ENCODE measurements at regions not wholly inside any gene's neighbourhood (a gene's known extent, or its start where the extent isn't known, plus 50 kb on each side); places are given as distances from the start of the nearest gene placed in this dataset.

DNA sequence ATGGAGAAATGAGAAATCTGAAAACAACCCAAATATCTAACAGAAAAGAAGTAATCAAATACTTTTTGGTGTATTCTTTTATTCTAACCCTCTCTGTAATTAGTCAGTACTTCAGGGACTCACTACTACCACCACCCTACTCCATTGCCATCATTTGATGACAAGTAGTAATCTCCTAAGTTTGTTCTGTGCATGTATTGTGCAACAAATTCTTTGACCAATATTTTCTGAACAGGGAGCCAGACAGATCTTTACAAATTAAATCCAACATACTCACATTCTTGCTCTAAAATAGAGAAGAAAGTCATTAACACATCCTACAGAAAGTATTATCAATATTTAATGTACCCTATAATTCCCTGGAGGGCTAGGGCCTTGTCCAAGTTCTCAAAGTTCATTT is 1416.4 kb downstream of the DSC3 start (continued):
- TF ChIP-seq HDAC2 (IDR thresholded peaks at IDR 0.05) = no peak
- TF ChIP-seq, protein P1, sequence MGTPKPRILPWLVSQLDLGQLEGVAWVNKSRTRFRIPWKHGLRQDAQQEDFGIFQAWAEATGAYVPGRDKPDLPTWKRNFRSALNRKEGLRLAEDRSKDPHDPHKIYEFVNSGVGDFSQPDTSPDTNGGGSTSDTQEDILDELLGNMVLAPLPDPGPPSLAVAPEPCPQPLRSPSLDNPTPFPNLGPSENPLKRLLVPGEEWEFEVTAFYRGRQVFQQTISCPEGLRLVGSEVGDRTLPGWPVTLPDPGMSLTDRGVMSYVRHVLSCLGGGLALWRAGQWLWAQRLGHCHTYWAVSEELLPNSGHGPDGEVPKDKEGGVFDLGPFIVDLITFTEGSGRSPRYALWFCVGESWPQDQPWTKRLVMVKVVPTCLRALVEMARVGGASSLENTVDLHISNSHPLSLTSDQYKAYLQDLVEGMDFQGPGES (IDR thresholded peaks at IDR 0.05) = no peak

DNA sequence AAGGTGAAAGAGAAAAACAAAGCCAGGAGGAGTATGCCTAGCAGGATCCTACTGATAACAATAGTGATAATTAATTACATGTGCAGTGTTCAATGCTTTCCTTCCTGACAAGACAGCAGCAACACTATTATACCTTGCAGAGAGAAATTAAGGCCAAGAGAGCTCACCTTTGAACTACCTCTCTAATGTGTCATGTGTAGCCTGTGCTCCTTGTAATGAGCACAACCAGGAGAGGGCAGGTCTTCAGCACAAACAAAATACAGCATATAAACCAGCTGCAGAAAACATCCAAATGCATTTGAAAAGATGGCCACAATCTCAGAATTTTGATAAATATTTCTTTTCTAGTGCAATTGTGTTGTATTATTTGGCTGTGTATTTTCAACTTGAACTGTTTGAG is 1425.7 kb downstream of the DSC3 start:
- in situ Hi-C loops (cut with MboI) = no loop called here
- H3K4me3 ChIP-seq = no peak overlapping the region
- RAD21 ChIA-PET (ENCODE audit: unreplicated experiment) = no interaction called here
- no peak for ATAC-seq
- CTCF ChIA-PET = interaction anchor here (0.9 kb wide), 1 partner anchor 12 kb away, joined by 3 read pairs; no protein-coding TSS in a partner anchor
- intact Hi-C loops (cut with micrococcal nuclease; ENCODE audit: unreplicated experiment) = no loop called here
- no peak overlapping the region for H3K4me2 ChIP-seq (ENCODE audit: control insufficient read depth, insufficient read depth)
- H3K9me3 ChIP-seq (replicated peaks; ENCODE audit: control insufficient read depth, insufficient read depth, low read length) = no peaks in the 10 kb centered on the region
- FAIRE-seq = no peak
- H3K27me3 ChIP-seq (replicated peaks in 1 of 2; ENCODE audit: control insufficient read depth in 2 of 2, insufficient read depth in 2 of 2, low read length in 1 of 2) = no peaks in the 10 kb centered on the region
- SMC1A ChIA-PET (ENCODE audit: uncharacterized antibody, unreplicated experiment) = no interaction called here
- no peak overlapping the region for H3K27ac ChIP-seq (ENCODE audit: control insufficient read depth, insufficient read depth)
- TF ChIP-seq, protein P2, sequence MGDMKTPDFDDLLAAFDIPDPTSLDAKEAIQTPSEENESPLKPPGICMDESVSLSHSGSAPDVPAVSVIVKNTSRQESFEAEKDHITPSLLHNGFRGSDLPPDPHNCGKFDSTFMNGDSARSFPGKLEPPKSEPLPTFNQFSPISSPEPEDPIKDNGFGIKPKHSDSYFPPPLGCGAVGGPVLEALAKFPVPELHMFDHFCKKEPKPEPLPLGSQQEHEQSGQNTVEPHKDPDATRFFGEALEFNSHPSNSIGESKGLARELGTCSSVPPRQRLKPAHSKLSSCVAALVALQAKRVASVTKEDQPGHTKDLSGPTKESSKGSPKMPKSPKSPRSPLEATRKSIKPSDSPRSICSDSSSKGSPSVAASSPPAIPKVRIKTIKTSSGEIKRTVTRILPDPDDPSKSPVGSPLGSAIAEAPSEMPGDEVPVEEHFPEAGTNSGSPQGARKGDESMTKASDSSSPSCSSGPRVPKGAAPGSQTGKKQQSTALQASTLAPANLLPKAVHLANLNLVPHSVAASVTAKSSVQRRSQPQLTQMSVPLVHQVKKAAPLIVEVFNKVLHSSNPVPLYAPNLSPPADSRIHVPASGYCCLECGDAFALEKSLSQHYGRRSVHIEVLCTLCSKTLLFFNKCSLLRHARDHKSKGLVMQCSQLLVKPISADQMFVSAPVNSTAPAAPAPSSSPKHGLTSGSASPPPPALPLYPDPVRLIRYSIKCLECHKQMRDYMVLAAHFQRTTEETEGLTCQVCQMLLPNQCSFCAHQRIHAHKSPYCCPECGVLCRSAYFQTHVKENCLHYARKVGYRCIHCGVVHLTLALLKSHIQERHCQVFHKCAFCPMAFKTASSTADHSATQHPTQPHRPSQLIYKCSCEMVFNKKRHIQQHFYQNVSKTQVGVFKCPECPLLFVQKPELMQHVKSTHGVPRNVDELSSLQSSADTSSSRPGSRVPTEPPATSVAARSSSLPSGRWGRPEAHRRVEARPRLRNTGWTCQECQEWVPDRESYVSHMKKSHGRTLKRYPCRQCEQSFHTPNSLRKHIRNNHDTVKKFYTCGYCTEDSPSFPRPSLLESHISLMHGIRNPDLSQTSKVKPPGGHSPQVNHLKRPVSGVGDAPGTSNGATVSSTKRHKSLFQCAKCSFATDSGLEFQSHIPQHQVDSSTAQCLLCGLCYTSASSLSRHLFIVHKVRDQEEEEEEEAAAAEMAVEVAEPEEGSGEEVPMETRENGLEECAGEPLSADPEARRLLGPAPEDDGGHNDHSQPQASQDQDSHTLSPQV (IDR thresholded peaks at IDR 0.05) = no peak
- TF ChIP-seq, protein P3, sequence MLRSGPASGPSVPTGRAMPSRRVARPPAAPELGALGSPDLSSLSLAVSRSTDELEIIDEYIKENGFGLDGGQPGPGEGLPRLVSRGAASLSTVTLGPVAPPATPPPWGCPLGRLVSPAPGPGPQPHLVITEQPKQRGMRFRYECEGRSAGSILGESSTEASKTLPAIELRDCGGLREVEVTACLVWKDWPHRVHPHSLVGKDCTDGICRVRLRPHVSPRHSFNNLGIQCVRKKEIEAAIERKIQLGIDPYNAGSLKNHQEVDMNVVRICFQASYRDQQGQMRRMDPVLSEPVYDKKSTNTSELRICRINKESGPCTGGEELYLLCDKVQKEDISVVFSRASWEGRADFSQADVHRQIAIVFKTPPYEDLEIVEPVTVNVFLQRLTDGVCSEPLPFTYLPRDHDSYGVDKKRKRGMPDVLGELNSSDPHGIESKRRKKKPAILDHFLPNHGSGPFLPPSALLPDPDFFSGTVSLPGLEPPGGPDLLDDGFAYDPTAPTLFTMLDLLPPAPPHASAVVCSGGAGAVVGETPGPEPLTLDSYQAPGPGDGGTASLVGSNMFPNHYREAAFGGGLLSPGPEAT (IDR thresholded peaks at IDR 0.05; ENCODE audit: low read depth) = no peak
- TF ChIP-seq MTA2 (IDR thresholded peaks at IDR 0.05; ENCODE audit: low read depth) = no peak
- TF ChIP-seq, protein P4, sequence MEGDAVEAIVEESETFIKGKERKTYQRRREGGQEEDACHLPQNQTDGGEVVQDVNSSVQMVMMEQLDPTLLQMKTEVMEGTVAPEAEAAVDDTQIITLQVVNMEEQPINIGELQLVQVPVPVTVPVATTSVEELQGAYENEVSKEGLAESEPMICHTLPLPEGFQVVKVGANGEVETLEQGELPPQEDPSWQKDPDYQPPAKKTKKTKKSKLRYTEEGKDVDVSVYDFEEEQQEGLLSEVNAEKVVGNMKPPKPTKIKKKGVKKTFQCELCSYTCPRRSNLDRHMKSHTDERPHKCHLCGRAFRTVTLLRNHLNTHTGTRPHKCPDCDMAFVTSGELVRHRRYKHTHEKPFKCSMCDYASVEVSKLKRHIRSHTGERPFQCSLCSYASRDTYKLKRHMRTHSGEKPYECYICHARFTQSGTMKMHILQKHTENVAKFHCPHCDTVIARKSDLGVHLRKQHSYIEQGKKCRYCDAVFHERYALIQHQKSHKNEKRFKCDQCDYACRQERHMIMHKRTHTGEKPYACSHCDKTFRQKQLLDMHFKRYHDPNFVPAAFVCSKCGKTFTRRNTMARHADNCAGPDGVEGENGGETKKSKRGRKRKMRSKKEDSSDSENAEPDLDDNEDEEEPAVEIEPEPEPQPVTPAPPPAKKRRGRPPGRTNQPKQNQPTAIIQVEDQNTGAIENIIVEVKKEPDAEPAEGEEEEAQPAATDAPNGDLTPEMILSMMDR (IDR thresholded peaks at IDR 0.05 in 2 of 3, conservative IDR thresholded peaks at IDR 0.05 in 1 of 3; ENCODE audit: control insufficient read depth in 2 of 3, extremely low read depth in 1 of 3, insufficient read depth in 1 of 3, low read depth in 3 of 3, low read length in 3 of 3) = no peak
- TF ChIP-seq CHD1 (IDR thresholded peaks at IDR 0.05; ENCODE audit: low read depth, low read length) = no peak
- POLR2A ChIA-PET = no interaction called here
- BruUV-seq (replicated peaks) = no TSS peak
- no peaks in the 10 kb centered on the region for H3K36me3 ChIP-seq (ENCODE audit: control insufficient read depth in 2 of 2, insufficient read depth in 2 of 2, low read length in 1 of 2)
- H3K9ac ChIP-seq (ENCODE audit: control insufficient read depth, insufficient read depth, low read length) = no peak overlapping the region
- H2AFZ ChIP-seq (ENCODE audit: control insufficient read depth, low read depth, low read length) = no peak overlapping the region
- H3K79me2 ChIP-seq (ENCODE audit: control insufficient read depth, insufficient read depth, low read length) = no peaks in the 10 kb centered on the region
- no peaks in the 10 kb centered on the region for H4K20me1 ChIP-seq (ENCODE audit: control insufficient read depth, insufficient read depth)
- H3K4me1 ChIP-seq (ENCODE audit: control insufficient read depth, insufficient read depth, low read length) = no peaks in the 10 kb centered on the region
- no peak for DNase-seq (ENCODE audit: low read depth, low spot score)
